ENCODE measurements at regions not wholly inside any gene's neighbourhood (a gene's known extent, or its start where the extent isn't known, plus 50 kb on each side); places are given as distances from the start of the nearest gene placed in this dataset.

DNA sequence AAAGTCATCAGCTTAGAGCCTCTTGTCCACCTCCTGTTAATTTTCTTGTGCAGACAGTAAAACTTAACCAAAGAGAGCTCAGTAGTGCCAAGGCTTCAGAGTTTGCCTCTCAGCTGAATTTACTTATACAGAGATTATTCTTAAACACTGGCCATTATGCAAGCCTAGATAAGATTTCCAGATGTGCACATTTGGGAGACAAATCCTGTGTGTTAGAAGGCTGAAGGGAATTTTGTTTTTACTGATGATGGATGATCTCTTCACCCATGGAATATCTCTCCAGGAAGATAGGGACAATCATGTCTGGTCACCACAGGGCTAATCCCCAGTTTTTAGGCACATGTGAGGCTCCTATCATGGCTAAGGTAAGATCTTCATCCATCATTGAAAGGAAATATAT, 157.6 kb upstream of the FAT3 start:
- TF ChIP-seq, protein P1, sequence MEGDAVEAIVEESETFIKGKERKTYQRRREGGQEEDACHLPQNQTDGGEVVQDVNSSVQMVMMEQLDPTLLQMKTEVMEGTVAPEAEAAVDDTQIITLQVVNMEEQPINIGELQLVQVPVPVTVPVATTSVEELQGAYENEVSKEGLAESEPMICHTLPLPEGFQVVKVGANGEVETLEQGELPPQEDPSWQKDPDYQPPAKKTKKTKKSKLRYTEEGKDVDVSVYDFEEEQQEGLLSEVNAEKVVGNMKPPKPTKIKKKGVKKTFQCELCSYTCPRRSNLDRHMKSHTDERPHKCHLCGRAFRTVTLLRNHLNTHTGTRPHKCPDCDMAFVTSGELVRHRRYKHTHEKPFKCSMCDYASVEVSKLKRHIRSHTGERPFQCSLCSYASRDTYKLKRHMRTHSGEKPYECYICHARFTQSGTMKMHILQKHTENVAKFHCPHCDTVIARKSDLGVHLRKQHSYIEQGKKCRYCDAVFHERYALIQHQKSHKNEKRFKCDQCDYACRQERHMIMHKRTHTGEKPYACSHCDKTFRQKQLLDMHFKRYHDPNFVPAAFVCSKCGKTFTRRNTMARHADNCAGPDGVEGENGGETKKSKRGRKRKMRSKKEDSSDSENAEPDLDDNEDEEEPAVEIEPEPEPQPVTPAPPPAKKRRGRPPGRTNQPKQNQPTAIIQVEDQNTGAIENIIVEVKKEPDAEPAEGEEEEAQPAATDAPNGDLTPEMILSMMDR (conservative IDR thresholded peaks at IDR 0.05; ENCODE audit: low read depth, low read length): no peak
- TF ChIP-seq EZH2 (IDR thresholded peaks at IDR 0.05; ENCODE audit: low read length, unreplicated experiment): no peak
- TF ChIP-seq EZH2phosphoT487 (IDR thresholded peaks at IDR 0.05; ENCODE audit: borderline replicate concordance, low read length): no peak
